DMS114 treated with DMSO at 0.1 percent for 48 hours (cell line): ENCODE measurements at regions not wholly inside any gene's neighbourhood (a gene's known extent, or its start where the extent isn't known, plus 50 kb on each side); places are given as distances from the start of the nearest gene placed in this dataset.
A peak's percentile ranks its signal among the peaks of the same experiment; 100 is the strongest.
"Not testable (repeated sequence)": the region's sequence is repeated elsewhere in the genome, so short reads cannot be mapped to it uniquely, and the experiment has no call there.

Experiments used
- DNase-seq: peaks from one replicate; lab custom pipeline; 2025; ENCODE audit not compliant: unreplicated experiment; lab: John Stamatoyannopoulos, UW

DNA sequence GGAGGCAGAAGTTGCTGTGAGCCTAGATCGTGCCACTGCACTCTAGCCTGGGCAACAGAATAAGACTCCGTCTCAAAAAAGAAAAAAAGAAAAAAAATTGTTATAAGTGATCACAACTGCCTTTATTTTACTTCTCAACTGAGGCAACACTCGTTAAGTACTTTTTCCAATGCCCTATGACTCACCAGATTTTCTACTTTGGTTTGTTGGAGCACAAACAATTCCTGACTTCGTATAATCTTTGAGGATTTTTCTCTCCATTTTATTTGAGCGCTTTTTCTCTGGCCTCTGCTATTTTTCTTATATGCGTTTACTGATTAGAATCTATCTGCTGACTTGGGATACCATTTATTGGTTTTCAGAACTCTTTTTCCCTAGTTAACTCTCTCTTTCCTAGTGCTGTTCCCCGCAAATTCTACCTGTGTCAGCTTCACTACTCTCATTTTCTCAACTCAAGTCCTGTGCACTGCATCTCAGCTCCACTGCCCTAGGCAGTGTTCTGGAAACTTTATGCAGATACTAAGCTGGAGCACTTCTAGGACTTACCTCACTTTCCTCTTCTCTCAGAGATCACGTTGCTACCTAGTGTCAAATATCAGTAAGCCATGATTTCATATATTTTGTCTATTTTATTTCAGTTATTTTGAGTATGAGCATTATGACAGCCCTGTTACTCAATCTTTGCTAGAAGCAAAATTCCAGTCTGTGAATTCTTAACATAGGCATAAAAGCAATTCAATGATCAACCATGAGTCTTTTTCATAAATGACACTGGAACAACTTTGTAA is 1120.1 kb upstream of the CITED2 start:
- no peak for DNase-seq

DNA sequence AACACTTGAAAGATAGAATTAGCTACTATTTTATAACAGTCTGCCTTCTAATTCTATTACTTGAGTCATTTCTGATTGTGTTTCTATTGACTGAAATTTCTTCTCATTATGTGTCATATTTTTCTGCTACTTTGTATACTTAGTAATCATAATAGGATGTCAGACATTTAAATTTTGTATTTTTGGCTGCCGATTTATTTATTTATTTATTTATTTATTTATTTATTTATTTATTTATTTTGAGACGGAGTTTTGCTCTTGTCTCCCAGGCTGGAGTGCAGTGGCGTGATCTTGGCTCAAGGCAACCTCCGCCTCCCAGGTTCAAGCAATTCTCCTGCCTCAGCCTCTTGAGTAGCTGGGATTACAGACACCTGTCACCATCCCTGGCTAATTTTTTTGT is 1119.0 kb upstream of the CITED2 start:
- DNase-seq, result not testable (repeated sequence)

DNA sequence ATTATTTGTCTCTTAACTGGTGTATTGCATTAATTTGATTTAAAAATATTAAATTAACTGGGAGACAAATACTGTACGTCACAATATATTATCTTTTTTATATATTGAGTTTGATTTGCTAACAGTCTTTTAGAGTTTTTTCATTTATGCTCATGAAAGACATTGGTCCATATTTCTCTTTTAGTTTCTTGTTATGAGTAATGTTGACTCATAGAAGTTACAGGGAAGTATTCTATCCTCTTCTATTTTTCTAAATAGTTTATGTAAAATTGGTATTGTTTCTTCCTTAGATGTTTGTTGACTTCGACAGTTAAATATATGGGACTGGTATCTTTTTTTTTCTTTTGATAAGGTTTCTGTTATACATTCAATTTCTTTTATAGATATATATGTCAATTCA is 1115.6 kb upstream of the CITED2 start:
- no peak for DNase-seq

DNA sequence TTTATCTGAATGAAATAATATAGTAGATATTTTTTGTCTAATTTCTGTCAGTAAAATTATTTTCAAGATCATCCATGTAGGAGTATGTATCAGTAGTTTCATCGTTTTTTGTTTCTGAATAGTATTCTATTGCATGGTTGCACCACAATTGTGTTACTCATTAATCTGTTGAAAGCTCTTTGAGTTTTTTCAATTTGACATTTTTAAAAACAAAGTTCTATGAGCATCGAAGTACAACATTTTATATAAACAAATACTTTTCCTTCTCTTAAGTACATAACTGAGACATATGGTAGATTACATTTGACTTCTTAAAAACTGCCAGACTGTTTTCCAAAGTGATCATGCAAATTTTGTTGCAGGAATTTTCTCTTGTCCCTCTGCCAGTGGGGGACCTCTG is 1113.1 kb upstream of the CITED2 start:
- no peak for DNase-seq

GRCh38 chr6:140486450-140487361 is 1112.3 kb upstream of the CITED2 start:
- no peak for DNase-seq

- no peak for DNase-seq
These were observed 1111.4 kb upstream of the CITED2 start for GRCh38 chr6:140485740-140486449.

DNA sequence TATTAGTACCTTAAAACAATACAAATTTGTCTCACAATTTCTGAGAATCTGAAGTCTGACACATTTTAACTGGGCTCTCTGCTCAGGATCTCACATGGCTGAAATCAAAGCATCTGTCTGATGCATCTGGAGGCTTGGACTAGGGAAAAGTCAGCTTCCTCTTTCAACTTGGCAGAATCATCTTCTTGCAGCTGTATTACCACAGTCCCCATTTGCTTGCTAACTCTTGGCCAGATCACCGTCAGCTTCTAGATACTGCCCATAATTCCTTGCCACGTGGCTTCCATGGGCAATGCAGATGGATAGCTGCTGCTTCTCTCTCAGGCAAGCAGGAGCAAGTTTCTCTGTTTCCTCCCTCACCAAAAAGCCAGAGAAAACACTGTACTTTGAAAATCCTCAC is 1106.4 kb upstream of the CITED2 start:
- no peak for DNase-seq

DNA sequence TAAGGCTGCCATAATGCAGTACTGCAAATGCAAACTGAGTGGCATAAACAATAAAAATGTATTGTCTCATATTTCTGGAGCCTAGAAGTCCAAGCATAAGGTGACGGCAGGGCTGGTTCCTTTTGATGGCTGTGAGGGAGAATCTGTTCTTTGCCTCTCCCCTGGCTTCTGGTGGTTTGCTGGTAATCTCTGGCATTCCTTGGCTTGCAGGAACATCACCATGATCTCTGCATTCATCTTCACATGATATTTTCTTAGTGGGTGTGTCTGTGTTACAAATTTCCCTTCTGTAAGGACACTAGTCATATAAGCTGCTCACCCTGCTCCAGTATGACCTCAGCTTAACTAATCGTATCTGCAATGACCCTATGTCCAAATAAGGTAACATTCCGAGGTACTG is 1104.2 kb upstream of the CITED2 start:
- DNase-seq, result no peak

DNA sequence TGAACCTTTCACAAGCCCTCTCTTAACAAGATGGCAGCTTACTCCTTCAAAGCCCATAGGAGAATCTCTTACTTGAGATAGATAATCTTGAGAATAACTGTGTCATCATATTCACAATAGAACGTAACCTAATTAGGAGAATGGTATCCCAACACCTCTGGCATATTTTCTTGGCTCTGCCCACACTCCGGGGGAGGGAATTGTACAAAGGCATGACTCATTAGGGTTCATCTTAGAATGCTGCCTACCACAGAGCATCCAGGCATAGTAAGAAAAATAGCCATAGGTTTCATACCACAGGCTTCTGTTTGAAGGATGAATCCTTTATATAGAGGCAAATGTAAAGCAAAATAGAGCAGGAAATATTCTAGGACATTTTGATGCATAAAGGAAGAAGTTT is 1100.6 kb upstream of the CITED2 start:
- DNase-seq, result no peak

DNA sequence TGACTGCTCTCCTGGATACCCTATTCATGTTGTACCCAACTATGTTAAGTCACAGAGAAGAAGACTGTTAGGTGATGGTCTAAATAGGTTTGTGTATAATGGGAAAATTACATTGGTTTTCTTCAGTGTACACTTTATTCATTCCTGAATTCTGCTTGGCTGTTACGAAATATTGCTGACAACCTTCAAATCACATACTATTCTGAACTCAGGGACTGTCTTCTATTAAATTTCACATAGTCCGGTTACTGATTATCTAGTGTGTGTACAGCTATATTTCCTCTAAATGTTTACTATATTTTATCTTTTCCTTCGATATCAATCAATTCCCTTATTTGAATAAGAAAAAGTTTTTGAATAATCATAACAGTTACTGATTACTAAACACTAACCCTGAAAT is 1090.3 kb upstream of the CITED2 start:
- no peak for DNase-seq

GRCh38 chr6:140463312-140463710 is 1088.9 kb upstream of the CITED2 start:
- peak; percentile 93 for DNase-seq

GRCh38 chr6:140462453-140463311 is 1088.2 kb upstream of the CITED2 start:
- DNase-seq, result peak; percentile 93

GRCh38 chr6:140462076-140462452 is 1087.6 kb upstream of the CITED2 start:
- no peak for DNase-seq

- no peak for DNase-seq
These were observed 1085.8 kb upstream of the CITED2 start for GRCh38 chr6:140460267-140460666.

- no peak for DNase-seq
These were observed 1084.8 kb upstream of the CITED2 start for GRCh38 chr6:140459209-140459608.

DNA sequence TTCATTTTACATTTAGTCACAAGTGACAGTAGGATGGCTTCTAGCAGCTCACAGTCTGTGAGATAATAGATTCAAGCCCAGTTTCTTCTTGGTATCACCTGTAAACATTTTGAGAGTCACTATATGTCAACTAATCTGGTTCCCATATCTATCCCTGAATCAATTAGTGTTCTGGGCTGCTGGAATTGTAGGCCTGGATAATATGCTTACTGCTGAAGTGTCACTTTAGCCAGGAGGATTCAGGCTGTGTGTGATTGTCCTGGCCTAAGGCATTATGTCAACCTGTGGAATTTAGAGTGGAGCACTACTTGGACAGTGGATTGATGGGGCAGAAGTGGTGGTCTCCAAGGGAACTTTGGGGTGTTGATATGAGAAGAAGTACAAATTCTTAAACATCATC is 1071.8 kb upstream of the CITED2 start:
- DNase-seq, result peak; percentile 49

- DNase-seq, result peak; percentile 90
These were observed 1071.1 kb upstream of the CITED2 start for GRCh38 chr6:140445474-140446004.

DNA sequence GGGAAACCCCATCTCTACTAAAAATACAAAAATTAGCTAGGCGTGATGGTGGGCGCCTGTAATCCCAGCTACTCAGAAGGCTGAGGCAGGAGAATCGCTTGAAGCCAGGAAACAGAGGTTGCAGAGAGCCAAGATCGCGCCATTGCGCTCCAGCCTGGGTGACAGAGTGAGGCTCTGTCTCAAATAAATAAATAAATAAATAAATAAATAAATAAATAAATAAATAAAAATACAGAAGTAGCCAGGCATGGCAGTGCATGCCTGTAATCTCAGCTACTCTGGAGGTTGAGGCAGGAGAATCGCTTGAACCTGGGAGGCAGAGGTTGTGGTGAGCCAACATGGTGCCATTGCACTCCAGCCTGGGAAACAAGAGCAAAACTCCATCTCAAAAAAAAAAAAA is 1068.7 kb upstream of the CITED2 start:
- DNase-seq, result not testable (repeated sequence)

DNA sequence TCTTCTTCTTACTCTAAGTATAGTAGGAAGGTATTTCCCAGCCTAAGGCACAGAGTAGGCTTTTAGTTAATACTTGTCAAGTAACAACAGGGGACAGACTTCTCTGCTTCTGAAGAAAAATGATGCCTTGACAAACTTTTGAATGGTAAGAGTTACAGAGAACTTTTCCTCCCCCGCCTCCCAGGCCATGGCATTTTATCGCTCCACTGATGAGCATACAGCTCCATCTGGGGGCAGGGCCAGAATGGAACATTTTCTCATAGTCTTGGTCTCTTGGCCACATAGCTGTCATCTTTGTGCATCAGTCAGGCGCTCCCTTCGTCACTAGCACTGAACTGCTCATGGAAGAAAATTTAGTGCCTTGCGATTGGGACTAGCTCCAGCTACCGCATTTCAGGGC is 1066.8 kb upstream of the CITED2 start:
- peak; percentile 95 for DNase-seq

DNA sequence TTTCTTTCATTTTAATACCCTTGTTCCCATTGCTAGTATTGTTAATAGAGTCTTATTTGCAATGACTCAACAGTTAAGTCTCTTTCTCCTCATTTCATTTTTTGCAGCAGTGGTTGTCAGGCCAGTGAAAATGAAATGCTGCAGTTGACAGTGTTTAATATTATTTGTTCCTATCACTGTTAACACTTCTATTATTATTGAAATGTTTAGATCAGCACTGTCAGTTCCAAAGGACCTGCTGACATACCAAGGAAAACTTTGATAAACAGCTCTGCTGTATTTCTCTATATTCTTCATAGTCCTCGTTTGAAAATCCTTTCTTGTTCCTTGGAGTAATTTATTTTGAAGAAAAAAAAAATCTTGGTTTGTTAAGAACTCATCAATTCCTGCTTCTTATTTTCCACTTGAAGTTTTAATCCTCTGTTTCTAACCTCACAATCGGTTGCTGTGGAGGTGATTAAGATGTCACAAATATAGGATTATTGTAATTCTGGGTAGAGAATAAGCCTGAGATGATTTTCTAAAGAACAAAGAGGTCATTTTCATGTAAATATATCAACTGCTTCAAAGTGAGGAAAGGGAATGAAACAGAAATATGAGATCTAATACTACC is 1065.9 kb upstream of the CITED2 start:
- DNase-seq, result peak; percentile 55
